Stimulated activated CD4-positive, alpha-beta T cell treated with anti-CD3 and anti-CD28 coated beads, TNF-alpha, amount 100 ng/mL, for 48 hours (primary cell): ENCODE measurements at regions not wholly inside any gene's neighbourhood (a gene's known extent, or its start where the extent isn't known, plus 50 kb on each side); places are given as distances from the start of the nearest gene placed in this dataset.
A peak's percentile ranks its signal among the peaks of the same experiment; 100 is the strongest.
"Not testable (repeated sequence)": the region's sequence is repeated elsewhere in the genome, so short reads cannot be mapped to it uniquely, and the experiment has no call there.

Experiments
- DNase-seq, 3 donors: peaks; one replicate each; pipeline ENCODE4 v3.0.0-alpha.2; 2020; ENCODE audit warnings: low read depth in 3 of 3

- DNase-seq = no peak
Observed at GRCh38 chr12:76180401-76181277, 96.2 kb upstream of the NAP1L1 start.

GRCh38 chr12:76178452-76178851 is 94.0 kb upstream of the NAP1L1 start:
- no peak for DNase-seq

- DNase-seq = no peak
Observed at GRCh38 chr12:76177821-76178220, 93.3 kb upstream of the NAP1L1 start.

GRCh38 chr12:76176940-76177339 is 92.5 kb upstream of the NAP1L1 start:
- no peak for DNase-seq

- DNase-seq = not testable (repeated sequence)
Observed at GRCh38 chr12:76175946-76176345, 91.5 kb upstream of the NAP1L1 start.

GRCh38 chr12:76173756-76174155 is 89.3 kb upstream of the NAP1L1 start:
- no peak for DNase-seq

GRCh38 chr12:76158518-76159321 is 74.2 kb upstream of the NAP1L1 start:
- peak; percentile 64 to 84 (median 72) for DNase-seq

GRCh38 chr12:76156726-76157125 is 72.2 kb upstream of the NAP1L1 start:
- no peak for DNase-seq

- no peak for DNase-seq
Observed at GRCh38 chr12:76156314-76156713, 71.8 kb upstream of the NAP1L1 start.

- DNase-seq = no peak
Observed at GRCh38 chr12:76155157-76155670, 70.7 kb upstream of the NAP1L1 start.

- DNase-seq = no peak
Observed at GRCh38 chr12:76153616-76154015, 69.1 kb upstream of the NAP1L1 start.

- no peak for DNase-seq
Observed at GRCh38 chr12:76152181-76152807, 67.8 kb upstream of the NAP1L1 start.

GRCh38 chr12:76144245-76144549 is 59.7 kb upstream of the NAP1L1 start:
- no peak for DNase-seq

GRCh38 chr12:76143343-76144244 is 59.1 kb upstream of the NAP1L1 start:
- DNase-seq = no peak

GRCh38 chr12:76142305-76142704 is 57.8 kb upstream of the NAP1L1 start:
- no peak for DNase-seq

- DNase-seq = no peak
Observed at GRCh38 chr12:76138656-76139055, 54.2 kb upstream of the NAP1L1 start.

GRCh38 chr12:76137606-76138005 is 53.1 kb upstream of the NAP1L1 start:
- DNase-seq = no peak

GRCh38 chr12:76135456-76135855 is 51.0 kb upstream of the NAP1L1 start:
- DNase-seq = no peak
